Retinal pigment epithelial cell (primary cell): ENCODE measurements at regions not wholly inside any gene's neighbourhood (a gene's known extent, or its start where the extent isn't known, plus 50 kb on each side); places are given as distances from the start of the nearest gene placed in this dataset.
"Not testable (repeated sequence)": the region's sequence is repeated elsewhere in the genome, so short reads cannot be mapped to it uniquely, and the experiment has no call there.

Source experiments
- DNase-seq: peaks from one replicate; pipeline ENCODE4 v3.0.0-alpha.2; 2010; ENCODE audit warnings: low read depth
- H3K4me3 ChIP-seq: 2 replicates; pipeline ENCODE4 v1.5.1; 2011; ENCODE audit warnings: mild to moderate bottlenecking, low read length, control low read depth, moderate library complexity
- TF ChIP-seq, protein P1 (sequence below): conservative IDR thresholded peaks from 2 replicates; pipeline ENCODE4 v1.5.1; 2011; ENCODE audit warnings: low read depth, low read length, control low read depth, inconsistent platforms

DNA sequence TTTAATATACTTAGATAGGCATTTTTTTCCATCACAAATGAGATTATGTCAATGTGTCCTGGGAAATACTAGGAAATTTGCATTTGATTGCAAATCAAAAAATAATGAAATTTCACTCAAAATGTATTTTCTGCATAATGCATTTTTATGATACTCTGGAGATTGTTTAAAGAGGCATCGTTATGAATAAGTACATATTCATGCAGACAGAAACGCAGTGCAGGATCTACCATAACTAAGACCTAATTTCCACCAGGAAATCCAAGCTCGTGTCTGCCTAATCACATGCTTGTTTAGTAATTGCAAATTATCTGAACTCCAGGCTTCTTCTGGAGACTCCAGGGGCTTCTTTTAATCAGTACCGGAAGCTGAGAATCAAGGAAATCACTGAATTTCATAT lies 163.5 kb upstream of the MXRA5 start:
- no peak for DNase-seq
- TF ChIP-seq, protein P1, sequence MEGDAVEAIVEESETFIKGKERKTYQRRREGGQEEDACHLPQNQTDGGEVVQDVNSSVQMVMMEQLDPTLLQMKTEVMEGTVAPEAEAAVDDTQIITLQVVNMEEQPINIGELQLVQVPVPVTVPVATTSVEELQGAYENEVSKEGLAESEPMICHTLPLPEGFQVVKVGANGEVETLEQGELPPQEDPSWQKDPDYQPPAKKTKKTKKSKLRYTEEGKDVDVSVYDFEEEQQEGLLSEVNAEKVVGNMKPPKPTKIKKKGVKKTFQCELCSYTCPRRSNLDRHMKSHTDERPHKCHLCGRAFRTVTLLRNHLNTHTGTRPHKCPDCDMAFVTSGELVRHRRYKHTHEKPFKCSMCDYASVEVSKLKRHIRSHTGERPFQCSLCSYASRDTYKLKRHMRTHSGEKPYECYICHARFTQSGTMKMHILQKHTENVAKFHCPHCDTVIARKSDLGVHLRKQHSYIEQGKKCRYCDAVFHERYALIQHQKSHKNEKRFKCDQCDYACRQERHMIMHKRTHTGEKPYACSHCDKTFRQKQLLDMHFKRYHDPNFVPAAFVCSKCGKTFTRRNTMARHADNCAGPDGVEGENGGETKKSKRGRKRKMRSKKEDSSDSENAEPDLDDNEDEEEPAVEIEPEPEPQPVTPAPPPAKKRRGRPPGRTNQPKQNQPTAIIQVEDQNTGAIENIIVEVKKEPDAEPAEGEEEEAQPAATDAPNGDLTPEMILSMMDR: no peak

DNA sequence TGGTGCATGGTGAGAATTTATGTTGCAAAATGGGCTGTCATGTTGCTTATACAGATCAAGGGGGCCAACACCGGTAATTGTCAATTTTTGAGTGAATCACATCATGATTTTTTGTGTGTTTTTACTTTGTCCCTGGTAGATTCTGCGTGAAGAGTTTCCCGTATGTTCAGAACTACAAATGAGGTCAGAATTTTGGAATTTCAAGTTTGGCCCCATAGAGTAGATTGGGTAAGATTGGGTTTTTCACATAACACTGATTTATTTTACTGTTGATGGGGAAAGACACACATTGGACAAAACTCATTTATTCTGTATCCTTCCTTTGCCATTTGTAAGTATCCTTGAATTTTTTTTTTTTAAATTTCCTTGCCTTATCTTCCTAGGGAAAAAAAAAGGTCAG lies 158.5 kb upstream of the MXRA5 start:
- DNase-seq: no peak
- no peak overlapping the region for H3K4me3 ChIP-seq
- TF ChIP-seq, protein P1: no peak

More for the DNA sequence above, 163.5 kb upstream of the MXRA5 start:
- H3K4me3 ChIP-seq: no peak overlapping the region

DNA sequence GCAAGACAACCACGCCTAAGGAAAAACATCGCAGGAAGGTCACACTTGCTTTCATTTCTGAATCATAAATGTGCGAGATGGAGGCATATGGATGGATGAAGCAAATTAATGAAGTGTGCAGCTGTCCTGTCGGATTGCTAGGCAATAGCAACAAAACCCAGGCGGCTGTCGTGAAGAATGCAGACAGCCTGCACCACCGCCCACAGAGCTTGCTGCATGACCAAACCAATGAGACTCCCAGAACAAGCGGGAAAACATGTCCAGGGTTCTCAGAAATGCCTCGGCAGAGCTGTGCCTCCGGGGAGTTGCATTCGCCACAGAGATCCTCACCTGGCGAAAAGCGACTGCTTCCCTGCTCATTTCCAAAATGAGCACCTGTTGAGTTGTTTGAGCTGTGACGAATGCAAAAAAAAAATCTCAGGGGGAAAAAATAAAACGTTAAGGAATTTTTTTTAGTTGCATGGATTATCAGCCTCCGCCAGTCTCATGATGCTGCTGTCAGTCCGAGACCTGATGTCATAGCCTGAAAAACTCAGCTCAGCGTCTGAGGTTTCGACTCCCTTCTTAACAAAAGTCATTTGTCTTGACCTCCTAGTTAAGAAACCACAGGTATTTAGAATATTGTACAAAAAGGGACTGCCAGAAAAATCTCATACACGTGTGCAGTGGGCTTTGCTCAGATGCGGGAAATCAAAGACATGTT lies 155.5 kb upstream of the MXRA5 start:
- DNase-seq: peak; percentile 75
- TF ChIP-seq, protein P1: no peak
- no peak overlapping the region for H3K4me3 ChIP-seq

DNA sequence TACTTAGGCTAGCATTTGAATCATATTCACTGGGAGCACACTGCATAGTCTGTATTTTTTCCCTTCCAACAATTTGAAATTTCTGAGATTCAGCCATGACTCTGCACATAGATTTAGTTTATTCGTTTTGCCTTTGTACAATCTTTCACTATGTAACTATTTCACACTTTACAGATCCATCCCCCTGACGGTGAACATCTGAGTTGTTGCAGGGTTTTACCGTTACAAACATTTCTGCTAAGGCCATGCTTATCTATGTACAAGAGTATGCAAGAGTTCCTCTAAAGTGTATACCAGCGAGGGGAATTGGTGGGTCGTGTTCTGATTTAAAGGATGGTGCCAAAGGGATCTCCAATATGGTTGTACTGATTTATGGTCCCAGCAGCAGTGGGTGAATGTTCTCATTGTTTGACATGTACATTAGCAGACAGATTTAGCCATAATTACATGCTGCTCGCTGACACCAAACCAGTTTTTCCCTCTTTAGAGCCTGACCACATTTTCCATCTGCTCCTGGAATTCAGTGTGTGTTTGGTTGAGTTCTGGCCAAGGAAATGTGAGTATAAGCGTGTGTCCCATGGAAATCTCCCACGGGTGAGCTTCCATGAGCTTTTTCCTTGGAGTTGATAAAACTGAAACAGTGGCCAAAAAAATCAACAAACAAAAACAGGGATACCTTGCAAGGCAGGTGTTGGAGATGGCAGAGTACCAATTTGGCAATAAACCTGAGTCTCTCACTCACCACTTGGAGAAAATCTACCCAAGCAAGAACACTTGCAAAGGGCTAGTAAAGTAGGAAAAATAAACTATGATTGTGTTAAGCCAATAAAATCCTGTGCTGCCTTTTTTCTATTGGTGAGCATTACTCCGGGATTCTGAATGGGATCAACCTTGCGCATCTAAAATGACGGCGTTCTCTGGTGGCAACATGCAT lies 149.7 kb upstream of the MXRA5 start:
- DNase-seq, H3K4me3 ChIP-seq: not testable (repeated sequence)

DNA sequence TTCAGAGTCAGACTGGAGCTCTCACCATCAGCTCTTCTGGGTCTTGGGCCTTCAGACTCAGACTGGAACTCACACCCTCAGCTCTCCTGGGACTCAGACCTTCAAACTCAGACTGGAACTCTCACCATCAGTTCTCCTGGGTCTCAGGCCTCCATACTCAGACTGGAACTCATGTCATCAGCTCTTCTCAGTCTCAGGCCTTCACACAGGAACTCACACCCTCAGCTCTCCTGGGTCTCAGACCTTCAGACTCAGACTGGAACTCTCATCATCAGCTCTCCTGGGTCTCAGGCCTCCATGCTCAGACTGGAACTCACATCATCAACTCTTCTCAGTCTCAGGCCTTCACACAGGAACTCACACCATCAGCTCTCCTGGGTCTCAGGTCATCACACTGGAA lies 147.2 kb upstream of the MXRA5 start:
- no peak for DNase-seq
- TF ChIP-seq, protein P1: no peak
- H3K4me3 ChIP-seq: no peak overlapping the region

DNA sequence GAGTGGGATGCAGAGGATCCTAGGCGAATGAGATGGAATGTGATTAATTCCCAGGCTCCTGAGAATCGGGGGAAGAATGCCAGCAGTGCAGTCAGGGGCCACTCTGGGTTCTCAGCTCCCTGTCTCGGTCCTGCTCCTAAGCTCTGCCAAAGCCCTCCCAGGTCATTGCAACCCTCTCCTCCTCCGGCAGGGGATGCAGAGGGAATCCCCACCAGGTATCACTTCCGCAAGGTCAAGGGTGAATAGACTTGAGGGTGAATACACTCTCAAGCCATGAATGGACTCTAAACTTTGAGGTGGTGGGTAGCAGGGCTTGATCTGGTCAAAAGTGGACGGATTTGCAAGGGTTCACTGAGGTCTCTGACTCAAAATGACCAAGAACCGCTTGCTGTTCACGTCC lies 139.3 kb upstream of the MXRA5 start:
- TF ChIP-seq, protein P1: no peak
- no peak for DNase-seq
- no peak overlapping the region for H3K4me3 ChIP-seq

DNA sequence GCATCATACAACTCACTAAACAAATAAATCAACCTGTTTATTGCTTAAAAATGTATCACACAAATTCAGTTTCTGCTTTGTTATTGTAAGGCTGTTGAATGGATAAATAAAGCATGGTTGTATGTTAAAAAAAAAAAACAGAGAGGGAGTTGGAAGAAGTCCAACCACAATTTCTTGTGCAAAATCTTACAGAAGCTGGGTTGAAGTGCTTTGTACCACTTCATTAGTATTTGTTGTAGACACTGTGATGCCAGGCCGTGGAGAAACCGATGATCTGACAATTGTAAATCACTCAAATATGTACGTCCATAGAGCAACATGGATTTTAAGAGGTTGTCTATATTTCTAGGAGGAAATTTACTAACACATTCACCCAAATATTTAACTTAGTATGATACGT lies 132.6 kb upstream of the MXRA5 start:
- H3K4me3 ChIP-seq: no peak overlapping the region
- no peak for DNase-seq
- TF ChIP-seq, protein P1: no peak
